BE2C (cell line): ENCODE measurements at regions not wholly inside any gene's neighbourhood (a gene's known extent, or its start where the extent isn't known, plus 50 kb on each side); places are given as distances from the start of the nearest gene placed in this dataset.

Experiments
- DNase-seq: peaks from one replicate; pipeline ENCODE4 v3.0.0-alpha.2; 2020
- H3K27me3 ChIP-seq: fragments of 250-450 bp; sonication (Bioruptor Pico); 2 replicates; pipeline ENCODE4 v1.5.1; 2020; ENCODE audit warnings: mild to moderate bottlenecking
- H3K36me3 ChIP-seq: fragments of 250-450 bp; sonication (Bioruptor Pico); 2 replicates; pipeline ENCODE4 v1.5.1; 2020; ENCODE audit warnings: mild to moderate bottlenecking
- H3K4me1 ChIP-seq: fragments of 250-450 bp; sonication (Bioruptor Pico); 2 replicates; pipeline ENCODE4 v1.5.1; 2020
- H3K4me3 ChIP-seq: 2 replicates; pipeline ENCODE4 v1.5.1; 2011; ENCODE audit warnings: low read depth, low read length
- H3K9me3 ChIP-seq: fragments of 250-450 bp; sonication (Bioruptor Pico); 2 replicates; pipeline ENCODE4 v1.5.1; 2020
- CTCF ChIP-seq: IDR thresholded peaks from 2 replicates; pipeline ENCODE4 v1.5.1; 2012; ENCODE audit warnings: mild to moderate bottlenecking, low read depth, low read length

DNA sequence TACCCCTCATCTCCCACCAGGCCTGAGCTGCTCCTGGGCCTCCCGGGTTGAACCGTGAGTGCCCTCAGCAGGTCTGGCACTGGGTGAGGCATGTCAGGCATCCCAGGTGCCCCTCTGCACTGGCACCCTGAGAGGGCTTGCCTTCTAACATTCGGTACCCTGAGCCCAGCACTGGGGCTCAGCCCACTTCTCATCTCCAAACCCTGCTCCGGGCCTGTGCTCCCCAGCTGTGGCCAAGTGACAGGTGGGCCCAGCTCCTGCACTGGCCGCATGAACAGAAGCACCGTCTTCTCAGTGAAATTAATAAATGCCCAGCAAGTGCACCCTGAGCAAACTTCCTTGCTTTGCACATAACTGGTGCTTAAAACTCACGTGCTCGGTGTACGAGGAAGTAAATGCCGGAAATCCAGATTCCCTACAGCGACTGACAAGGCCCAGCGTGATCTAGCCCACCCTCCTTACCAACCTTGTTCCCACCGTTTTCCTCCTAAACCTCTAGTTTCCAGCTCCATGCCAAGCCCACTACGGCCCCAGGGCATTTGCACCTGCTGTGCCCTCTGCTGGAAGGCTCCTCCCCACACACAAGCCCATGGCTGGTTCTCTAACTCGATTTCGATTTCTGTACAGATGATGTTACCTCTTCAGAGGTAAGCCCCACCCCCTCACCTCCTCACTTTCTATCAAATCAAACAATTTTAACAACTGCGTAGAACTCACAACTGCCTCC is 115.2 kb upstream of the NCOR2 start:
- no peak for TF ChIP-seq CTCF
- no peaks in the 10 kb centered on the region for H3K27me3 ChIP-seq
- H3K4me1 ChIP-seq, result peaks cover 16% of the 10 kb centered on the region
- H3K9me3 ChIP-seq, result no peaks in the 10 kb centered on the region; the same call in 1 of the 2 replicates
- H3K36me3 ChIP-seq, result no peaks in the 10 kb centered on the region
- no peak for DNase-seq
- no peak overlapping the region for H3K4me3 ChIP-seq

GRCh38 chr12:124681779-124682391 is 114.5 kb upstream of the NCOR2 start:
- peaks cover 16% of the 10 kb centered on the region for H3K4me1 ChIP-seq
- no peaks in the 10 kb centered on the region for H3K36me3 ChIP-seq
- DNase-seq, result peak; percentile 53
- TF ChIP-seq CTCF, result no peak
- no peak overlapping the region; the same call in 1 of the 2 replicates for H3K4me3 ChIP-seq
- H3K27me3 ChIP-seq, result no peaks in the 10 kb centered on the region
- H3K9me3 ChIP-seq, result no peaks in the 10 kb centered on the region

DNA sequence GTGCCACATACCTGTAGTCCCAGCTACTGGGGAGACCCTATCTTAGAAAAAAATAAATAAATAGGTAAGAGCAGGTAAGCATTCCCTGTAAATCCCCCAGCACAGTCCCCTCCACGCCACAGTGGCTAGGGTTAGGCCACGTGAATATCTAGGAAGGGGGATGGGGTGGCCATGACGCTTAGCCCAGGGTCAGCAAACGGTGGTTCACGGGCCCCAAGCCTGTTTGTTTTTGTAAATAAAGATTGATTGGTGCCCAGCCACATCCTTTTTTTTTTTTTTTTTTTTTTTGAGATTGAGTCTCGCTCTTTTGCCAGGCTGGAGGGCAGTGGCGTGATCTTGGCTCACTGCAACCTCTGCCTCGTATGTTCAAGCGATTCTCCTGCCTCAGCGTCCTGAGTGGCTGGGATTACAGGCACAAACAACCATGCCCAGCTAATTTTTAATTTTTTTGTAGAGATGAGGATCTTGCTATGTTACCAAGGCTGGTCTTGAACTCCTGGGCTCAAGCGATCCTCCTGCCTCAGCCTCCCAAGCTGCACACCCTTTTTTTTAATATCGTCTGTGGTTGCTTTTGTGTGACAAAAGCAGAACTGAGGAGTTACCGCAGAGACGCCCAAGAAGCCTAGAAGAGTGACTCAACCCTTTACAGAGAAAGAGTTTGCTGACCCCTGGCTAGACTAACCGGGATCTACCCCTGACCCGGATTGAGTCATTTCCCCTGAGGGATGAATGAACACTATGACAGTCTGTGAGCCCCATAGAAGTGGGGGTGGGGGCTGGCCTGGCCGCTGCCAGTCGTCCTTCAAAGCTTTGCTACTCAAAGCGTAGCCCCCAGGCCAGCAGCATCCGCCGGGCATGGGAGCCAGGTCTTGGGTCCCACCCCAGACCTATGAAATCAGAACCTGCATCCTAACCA is 113.7 kb upstream of the NCOR2 start:
- DNase-seq, result peak; percentile 73
- no peak overlapping the region for H3K4me3 ChIP-seq
- no peaks in the 10 kb centered on the region for H3K9me3 ChIP-seq
- TF ChIP-seq CTCF, result peak; percentile 52
- H3K27me3 ChIP-seq, result no peaks in the 10 kb centered on the region
- H3K4me1 ChIP-seq, result peaks cover 16% of the 10 kb centered on the region
- no peaks in the 10 kb centered on the region for H3K36me3 ChIP-seq

DNA sequence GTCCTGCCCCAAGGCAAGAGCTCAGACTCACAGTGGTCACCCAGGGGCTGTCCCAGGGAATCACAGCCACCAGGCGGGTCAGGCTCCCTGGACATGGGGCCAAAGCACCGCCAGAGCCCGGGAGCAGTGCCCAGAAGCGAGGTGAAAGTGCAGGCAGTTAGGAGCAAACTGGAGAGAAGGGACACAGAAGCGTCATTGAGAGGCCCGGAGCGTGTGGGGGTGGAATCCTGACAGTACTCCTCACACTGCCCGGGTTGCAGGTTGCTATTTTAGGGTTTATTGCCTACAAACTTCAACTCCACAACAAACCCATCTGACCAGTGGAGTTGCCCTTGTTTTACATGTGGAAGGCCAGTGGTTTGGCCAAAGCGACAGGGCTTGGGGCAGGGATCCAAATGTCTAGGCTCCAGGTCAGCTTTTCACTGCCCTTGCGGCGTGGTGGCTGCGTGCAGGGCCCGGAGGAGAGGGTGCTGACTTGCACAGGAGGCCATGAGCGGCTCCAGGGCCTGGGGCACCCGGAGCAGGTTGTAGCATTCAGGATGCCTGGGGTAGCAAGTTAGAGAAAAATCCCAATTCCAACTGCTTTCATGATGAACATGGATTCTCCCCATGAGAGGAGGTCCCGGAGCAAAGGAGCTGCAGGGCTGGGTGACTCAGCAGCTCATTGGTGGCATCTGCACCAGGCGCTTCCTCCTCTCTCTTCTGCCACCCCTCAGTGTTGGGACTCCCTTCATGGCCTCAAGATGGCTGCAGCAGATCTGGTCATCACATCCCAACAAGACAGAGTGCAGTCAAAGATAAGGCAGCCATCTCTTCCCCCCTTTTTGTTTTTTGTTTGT is 112.3 kb upstream of the NCOR2 start:
- no peak for DNase-seq
- Histone ChIP-seq H3K36me3 (no peaks in the 10 kb centered on the region), H3K27me3 (no peaks in the 10 kb centered on the region), H3K4me3 (no peak overlapping the region), H3K9me3 (no peaks in the 10 kb centered on the region), H3K4me1 (peaks cover 12% of the 10 kb centered on the region)
- TF ChIP-seq CTCF, result no peak

DNA sequence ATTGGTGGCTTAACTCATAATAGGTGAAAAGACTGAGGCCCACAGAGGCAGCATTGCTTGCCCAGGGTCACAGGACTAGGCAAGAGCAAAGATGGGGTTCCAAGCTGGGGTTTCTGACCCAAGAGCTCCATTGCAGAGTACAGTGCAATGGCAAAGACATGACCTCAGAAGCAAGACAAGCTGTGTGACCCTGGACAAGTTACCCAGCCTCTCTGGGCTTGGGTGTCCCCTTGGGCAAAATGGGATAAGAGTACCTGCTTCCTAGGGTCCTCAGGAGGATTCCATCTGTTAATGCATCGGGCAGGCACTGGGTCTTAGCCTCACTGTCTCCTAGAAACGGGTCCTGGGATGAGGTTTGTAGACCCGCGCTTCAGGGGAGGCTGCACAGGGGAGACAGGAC is 111.6 kb upstream of the NCOR2 start:
- no peak for TF ChIP-seq CTCF

More for the DNA sequence above, 111.6 kb upstream of the NCOR2 start:
- Histone ChIP-seq H3K36me3 (no peaks in the 10 kb centered on the region), H3K4me3 (no peak overlapping the region), H3K27me3 (no peaks in the 10 kb centered on the region), H3K4me1 (peaks cover 19% of the 10 kb centered on the region), H3K9me3 (no peaks in the 10 kb centered on the region)
- DNase-seq, result no peak
